K562 (cell line): ENCODE measurements at regions not wholly inside any gene's neighbourhood (a gene's known extent, or its start where the extent isn't known, plus 50 kb on each side); places are given as distances from the start of the nearest gene placed in this dataset.

Source experiments
- ATAC-seq: fragments of 200-7000 bp; cut with Tn5 transposase; 3 replicates; pipeline ENCODE4 v1.9.1; 2020; ENCODE audit warnings: moderate library complexity
- BruUV-seq: library from RNA; stranded (reverse); fragments of 400-500 nt; replicated peaks from 2 replicates; lab custom pipeline; 2021; lab: Mats Ljungman, UMichigan
- CTCF ChIA-PET: fragments of 300-600 bp; formaldehyde crosslinking; extraction: SDS; loops from one replicate; lab custom pipeline; 2021; ENCODE audit warnings: low intra/inter-chr PET ratio; lab: Yijun Ruan, JAX
- POLR2A ChIA-PET: fragments of 300-600, 350-650 bp; sonication (Branson Sonifier 250); formaldehyde crosslinking; extraction: SDS; loops from one replicate; lab custom pipeline; 2021; ENCODE audit warnings: antibody characterized with exemption, inconsistent platforms; lab: Yijun Ruan, JAX
- DNase-seq, 4 experiments: peaks; one replicate each; pipeline versions ENCODE4 v3.0.0 to v3.0.0-alpha.2; 2011 to 2018; ENCODE audit warnings: low spot score in 3 of 4, mixed read lengths in 3 of 4; ENCODE audit errors: extremely low read depth in 1 of 4
- FAIRE-seq: peaks from 2 replicates; lab custom pipeline; 2011; peaks lifted over from hg19 to GRCh38; lab: Jason Lieb, UNC
- H2AFZ ChIP-seq: 2 replicates; pipeline ENCODE4 v1.6.0; 2011; ENCODE audit warnings: low read depth, low read length, control low read depth, inconsistent platforms
- H3K27ac ChIP-seq: fragments of 200-600 bp; 3 replicates; pipeline ENCODE4 v1.8.0; 2011; ENCODE audit warnings: low read depth, mild to moderate bottlenecking, control low read depth, inconsistent platforms, low read length, moderate library complexity, mixed read lengths; ENCODE audit errors: extremely low read depth
- H3K27me3 ChIP-seq, 2 experiments: fragments of 300-600 bp in 1 of 2; 2 replicates in 1 of 2; 3 replicates in 1 of 2; pipeline versions ENCODE4 v1.6.0 to v1.8.0; 2011; ENCODE audit warnings: inconsistent platforms in 2 of 2, low read length in 2 of 2, mild to moderate bottlenecking in 1 of 2, mixed read lengths in 1 of 2, moderate library complexity in 1 of 2; ENCODE audit not compliant: control insufficient read depth in 2 of 2, insufficient read depth in 2 of 2
- H3K36me3 ChIP-seq: fragments of 300-600 bp; 3 replicates; pipeline ENCODE4 v1.8.0; 2011; ENCODE audit warnings: mild to moderate bottlenecking, low read length, inconsistent platforms; ENCODE audit not compliant: control insufficient read depth, insufficient read depth
- H3K4me1 ChIP-seq, 2 experiments: fragments of 200-600 bp in 1 of 2; replicated peaks in 1 of 2; 2 replicates in 1 of 2; 3 replicates in 1 of 2; pipeline versions ENCODE4 v1.5.1 to v1.8.0; 2011; ENCODE audit warnings: inconsistent platforms in 2 of 2, low read length in 2 of 2, mild to moderate bottlenecking in 1 of 2, mixed read lengths in 1 of 2, moderate library complexity in 1 of 2; ENCODE audit not compliant: control insufficient read depth in 2 of 2, insufficient read depth in 2 of 2
- H3K4me2 ChIP-seq: 2 replicates; pipeline ENCODE4 v1.6.1; 2011; ENCODE audit warnings: low read length, control low read depth, inconsistent platforms, mixed read lengths; ENCODE audit not compliant: insufficient read depth
- H3K4me3 ChIP-seq: fragments of 200-600 bp; sonication (generic), shearing (Covaris generic); 2 replicates; pipeline ENCODE4 v1.5.1; 2016; ENCODE audit warnings: control low read depth, inconsistent platforms
- H3K79me2 ChIP-seq: fragments of 200-600 bp; 3 replicates; pipeline ENCODE4 v1.8.0; 2011; ENCODE audit warnings: low read length, inconsistent platforms; ENCODE audit not compliant: control insufficient read depth, insufficient read depth
- H3K9ac ChIP-seq, 2 experiments: 2 replicates each; pipeline versions ENCODE4 v1.6.0 to v1.6.1; 2011; ENCODE audit warnings: low read depth in 2 of 2, low read length in 2 of 2, control low read depth in 1 of 2, inconsistent platforms in 1 of 2, mild to moderate bottlenecking in 1 of 2, mixed read lengths in 1 of 2; ENCODE audit not compliant: insufficient read depth in 1 of 2
- H3K9me1 ChIP-seq: one replicate; pipeline ENCODE4 v1.6.0; 2011; ENCODE audit warnings: inconsistent platforms, mild to moderate bottlenecking, low read length, moderate library complexity; ENCODE audit not compliant: control insufficient read depth, insufficient read depth
- H3K9me3 ChIP-seq: replicated peaks from 2 replicates; pipeline ENCODE4 v1.5.1; 2011; ENCODE audit warnings: low read depth, low read length, inconsistent platforms; ENCODE audit not compliant: control insufficient read depth, insufficient read depth
- H4K20me1 ChIP-seq: replicated peaks from 2 replicates; pipeline ENCODE4 v1.6.1; 2011; ENCODE audit warnings: low read length, inconsistent platforms, mixed read lengths; ENCODE audit not compliant: control insufficient read depth, insufficient read depth
- CSDE1 ChIP-seq, 2 experiments: fragments of 450-650 bp; IDR thresholded peaks; 2 replicates each; pipeline ENCODE4 v1.6.1; 2016; ENCODE audit warnings: mild to moderate bottlenecking in 1 of 2
- E2F8 ChIP-seq: fragments of 450-650 bp; IDR thresholded peaks from 2 replicates; pipeline ENCODE4 v1.7.1; 2018; ENCODE audit warnings: mild to moderate bottlenecking, low read depth; ENCODE audit not compliant: partially characterized antibody
- HBP1 ChIP-seq: fragments of 450-650 bp; formaldehyde crosslinking; IDR thresholded peaks from 2 replicates; pipeline ENCODE4 v1.4.0; 2022; ENCODE audit warnings: missing genetic modification characterization
- HNRNPL ChIP-seq: fragments of 200-400 bp; formaldehyde crosslinking; IDR thresholded peaks from 2 replicates; pipeline ENCODE4 v1.6.1; 2017; ENCODE audit warnings: low read depth, mild to moderate bottlenecking, low read length
- L3MBTL2 ChIP-seq: fragments of 450-650 bp; IDR thresholded peaks from 2 replicates; pipeline ENCODE4 v1.6.1; 2016; ENCODE audit warnings: mild to moderate bottlenecking, moderate library complexity
- NCOR1 ChIP-seq: fragments of 450-650 bp; IDR thresholded peaks from 2 replicates; pipeline ENCODE4 v1.6.1; 2016; ENCODE audit warnings: mild to moderate bottlenecking, moderate library complexity
- PHB2 ChIP-seq: fragments of 450-650 bp; IDR thresholded peaks from 2 replicates; pipeline ENCODE4 v1.6.1; 2017; ENCODE audit warnings: low read depth
- SIN3A ChIP-seq, 2 experiments: fragments of 150-350 bp in 1 of 2; IDR thresholded peaks; 2 replicates each; pipeline ENCODE4 v1.6.1; 2011 to 2016; ENCODE audit warnings: borderline replicate concordance in 2 of 2, low read depth in 2 of 2, low read length in 2 of 2, mild to moderate bottlenecking in 2 of 2, moderate library complexity in 2 of 2; ENCODE audit not compliant: control insufficient read depth in 1 of 2
- SMARCA5 ChIP-seq: fragments of 450-650 bp; IDR thresholded peaks from 2 replicates; pipeline ENCODE4 v1.6.1; 2016
- ZNF253 ChIP-seq: fragments of 250-450 bp; sonication (Bioruptor Pico); conservative IDR thresholded peaks from 2 replicates; pipeline ENCODE4 v1.6.1; 2021; ENCODE audit warnings: mild to moderate bottlenecking
- ZNF318 ChIP-seq, 2 experiments: fragments of 450-650 bp; IDR thresholded peaks; 2 replicates each; pipeline ENCODE4 v1.6.1; 2016; ENCODE audit warnings: mild to moderate bottlenecking in 2 of 2, borderline replicate concordance in 1 of 2, low read depth in 1 of 2, moderate library complexity in 1 of 2
- WGBS: fragments of 100-300 bp; shearing (Covaris generic); methylation state at CpG from one replicate; pipeline ENCODE4 v1.1.6; 2016; ENCODE audit warnings: low coverage, mixed read lengths; ENCODE audit not compliant: insufficient coverage; ENCODE audit errors: missing lambda C conversion rate; 5-methylcytosine and 5-hydroxymethylcytosine counted together
- in situ Hi-C: fragments of 300-500 bp; cut with MboI; formaldehyde crosslinking; loops from 4 replicates; pipeline ENCODE4 v1.15.0; 2018; ENCODE audit warnings: inconsistent platforms, mixed read lengths
- intact Hi-C: fragments of 100-400 bp; cut with micrococcal nuclease; formaldehyde crosslinking; loops from 2 replicates; pipeline ENCODE4 v1.14.2; 2022

GRCh38 chr1:91596474-91596873 lies 95.8 kb downstream of the CDC7 start:
- ChIA-PET CTCF (no interaction called here), POLR2A (interaction anchor here (1.0 kb wide), 1 partner anchor 34 kb away, joined by 3 read pairs; no protein-coding TSS in a partner anchor)
- FAIRE-seq (peak; percentile 86), ATAC-seq (peak; percentile 56), DNase-seq (peak in 2 of 4 experiments; percentile 33 to 79)
- no peak overlapping the region for H3K9ac ChIP-seq
- peaks cover 23 to 44% of the 10 kb centered on the region in 2 experiments for H3K4me1 ChIP-seq
- H3K4me3 ChIP-seq: no peak overlapping the region
- no peaks in the 10 kb centered on the region for H3K79me2 ChIP-seq
- intact Hi-C loops: no loop called here
- peak overlapping the region; percentile 1; the same call in 1 of the 3 replicates for H3K27ac ChIP-seq
- no peaks in the 10 kb centered on the region for H3K27me3 ChIP-seq
- in situ Hi-C loops: no loop called here
- peak overlapping the region; percentile 5; the same call in 1 of the 2 replicates for H3K4me2 ChIP-seq
- H4K20me1 ChIP-seq: no peaks in the 10 kb centered on the region
- no TSS peak for BruUV-seq
- peak overlapping the region; percentile 64 for H2AFZ ChIP-seq
- no peaks in the 10 kb centered on the region for H3K9me3 ChIP-seq
- no peaks in the 10 kb centered on the region for H3K9me1 ChIP-seq
- H3K36me3 ChIP-seq: no peaks in the 10 kb centered on the region
- 0% methylated on average over 1 of the region's 1 CpG for WGBS
- TF ChIP-seq CSDE1 (IDR thresholded peaks at IDR 0.05): no peak
- no peak for TF ChIP-seq PHB2
- no peak for TF ChIP-seq HBP1 (CRISPR knock-in tag)
- TF ChIP-seq ZNF318 (IDR thresholded peaks at IDR 0.05; ENCODE audit: borderline replicate concordance in 1 of 2, low read depth in 1 of 2): no peak
- no peak for TF ChIP-seq E2F8
- no peak for TF ChIP-seq NCOR1
- no peak for TF ChIP-seq SIN3A (IDR thresholded peaks at IDR 0.05; ENCODE audit: borderline replicate concordance in 2 of 2, control insufficient read depth in 1 of 2, low read depth in 2 of 2, low read length in 2 of 2)
- no peak for TF ChIP-seq ZNF253 (CRISPR knock-in tag)
- TF ChIP-seq L3MBTL2: no peak
- no peak for TF ChIP-seq HNRNPL
- no peak for TF ChIP-seq SMARCA5
